ENCODE measurements at regions not wholly inside any gene's neighbourhood (a gene's known extent, or its start where the extent isn't known, plus 50 kb on each side); places are given as distances from the start of the nearest gene placed in this dataset.
"Not testable (repeated sequence)": the region's sequence is repeated elsewhere in the genome, so short reads cannot be mapped to it uniquely, and the experiment has no call there.

DNA sequence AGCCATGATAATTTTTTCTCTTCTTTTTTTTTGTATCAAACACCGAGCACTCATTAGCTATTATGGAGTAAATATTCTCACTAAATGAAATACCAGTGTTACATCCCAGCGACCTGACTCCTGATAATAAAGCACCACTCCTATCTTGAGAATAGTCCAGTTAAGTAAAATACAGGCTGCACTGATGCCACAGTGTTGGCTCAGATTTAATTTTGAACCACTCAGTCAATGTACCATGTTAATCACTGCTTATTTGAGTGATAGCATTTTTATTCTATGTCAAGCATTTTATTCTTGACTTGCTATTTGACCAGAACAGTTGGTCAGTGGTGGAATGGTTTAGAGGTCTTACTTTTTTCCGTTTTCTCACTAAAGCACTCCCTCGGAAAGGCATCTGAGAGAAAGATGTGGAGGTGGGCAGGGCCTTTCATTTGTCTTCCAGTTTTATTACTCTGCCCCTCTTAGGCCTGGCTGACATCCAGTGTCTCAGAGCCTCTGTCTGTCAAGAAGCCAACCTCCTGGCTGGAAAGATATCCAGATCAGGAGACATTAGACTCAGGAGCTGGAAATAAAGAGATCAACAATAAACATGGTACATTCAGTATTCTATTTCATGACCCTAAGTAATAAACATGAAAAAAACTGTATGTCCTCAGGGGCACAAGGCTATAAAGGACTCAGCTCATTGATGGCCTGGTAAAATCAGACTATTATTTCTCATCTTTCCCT is 457.8 kb downstream of the EPM2A start:
- Histone ChIP-seq H3K27me3 (no peaks in the 10 kb centered on the region), H3K9me3 (no peaks in the 10 kb centered on the region), H3K36me3 (no peaks in the 10 kb centered on the region), H3K4me3 (no peak overlapping the region), H3K27ac (peak overlapping the region in 1 of 2 donors; percentile 51), H3K4me1 (no peaks in the 10 kb centered on the region)
- TF ChIP-seq, protein P1, sequence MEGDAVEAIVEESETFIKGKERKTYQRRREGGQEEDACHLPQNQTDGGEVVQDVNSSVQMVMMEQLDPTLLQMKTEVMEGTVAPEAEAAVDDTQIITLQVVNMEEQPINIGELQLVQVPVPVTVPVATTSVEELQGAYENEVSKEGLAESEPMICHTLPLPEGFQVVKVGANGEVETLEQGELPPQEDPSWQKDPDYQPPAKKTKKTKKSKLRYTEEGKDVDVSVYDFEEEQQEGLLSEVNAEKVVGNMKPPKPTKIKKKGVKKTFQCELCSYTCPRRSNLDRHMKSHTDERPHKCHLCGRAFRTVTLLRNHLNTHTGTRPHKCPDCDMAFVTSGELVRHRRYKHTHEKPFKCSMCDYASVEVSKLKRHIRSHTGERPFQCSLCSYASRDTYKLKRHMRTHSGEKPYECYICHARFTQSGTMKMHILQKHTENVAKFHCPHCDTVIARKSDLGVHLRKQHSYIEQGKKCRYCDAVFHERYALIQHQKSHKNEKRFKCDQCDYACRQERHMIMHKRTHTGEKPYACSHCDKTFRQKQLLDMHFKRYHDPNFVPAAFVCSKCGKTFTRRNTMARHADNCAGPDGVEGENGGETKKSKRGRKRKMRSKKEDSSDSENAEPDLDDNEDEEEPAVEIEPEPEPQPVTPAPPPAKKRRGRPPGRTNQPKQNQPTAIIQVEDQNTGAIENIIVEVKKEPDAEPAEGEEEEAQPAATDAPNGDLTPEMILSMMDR (IDR thresholded peaks at IDR 0.05), result no peak
- TF ChIP-seq POLR2A (IDR thresholded peaks at IDR 0.05), result no peak
- no peak for DNase-seq
- intact Hi-C loops (cut with DNase I; ENCODE audit: low total_unique reads), result no loop called here

DNA sequence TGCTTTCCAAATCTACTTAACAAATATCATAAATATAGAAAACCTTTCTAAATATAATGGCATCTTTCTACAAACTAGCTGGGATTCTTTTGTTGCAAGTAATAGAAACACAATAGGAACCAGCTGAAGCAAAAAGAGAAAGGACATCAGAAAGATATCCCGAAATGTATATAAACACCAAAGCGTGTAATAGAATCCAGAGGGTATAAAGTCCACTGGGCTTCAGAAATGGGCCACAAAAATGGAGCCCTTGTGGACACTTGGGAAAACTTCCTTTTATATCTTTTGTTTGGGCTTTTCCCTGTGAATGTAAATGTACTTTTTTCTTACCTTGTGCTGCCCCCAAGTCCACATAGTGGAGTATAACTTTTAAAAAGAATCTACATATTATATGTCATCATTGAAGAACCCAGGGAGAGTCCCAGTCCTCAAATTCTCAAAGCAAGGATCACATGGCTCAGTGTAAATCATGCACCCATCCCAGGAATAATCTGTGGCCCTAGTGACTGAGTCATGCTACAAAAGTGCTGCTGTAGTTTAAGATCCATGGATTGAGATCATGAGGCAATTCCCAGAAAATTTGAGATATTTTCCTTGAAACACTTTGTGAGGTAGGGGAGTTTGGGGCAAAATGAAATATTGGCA is 457.0 kb downstream of the EPM2A start:
- DNase-seq, result no peak
- peak overlapping the region in 1 of 2 donors; percentile 51 for H3K27ac ChIP-seq
- no peaks in the 10 kb centered on the region for H3K36me3 ChIP-seq
- intact Hi-C loops (cut with DNase I; ENCODE audit: low total_unique reads), result no loop called here
- H3K4me1 ChIP-seq, result no peaks in the 10 kb centered on the region
- H3K9me3 ChIP-seq, result no peaks in the 10 kb centered on the region
- no peak for TF ChIP-seq POLR2A (IDR thresholded peaks at IDR 0.05)
- TF ChIP-seq, protein P1 (IDR thresholded peaks at IDR 0.05), result no peak
- no peaks in the 10 kb centered on the region for H3K27me3 ChIP-seq
- H3K4me3 ChIP-seq, result no peak overlapping the region

DNA sequence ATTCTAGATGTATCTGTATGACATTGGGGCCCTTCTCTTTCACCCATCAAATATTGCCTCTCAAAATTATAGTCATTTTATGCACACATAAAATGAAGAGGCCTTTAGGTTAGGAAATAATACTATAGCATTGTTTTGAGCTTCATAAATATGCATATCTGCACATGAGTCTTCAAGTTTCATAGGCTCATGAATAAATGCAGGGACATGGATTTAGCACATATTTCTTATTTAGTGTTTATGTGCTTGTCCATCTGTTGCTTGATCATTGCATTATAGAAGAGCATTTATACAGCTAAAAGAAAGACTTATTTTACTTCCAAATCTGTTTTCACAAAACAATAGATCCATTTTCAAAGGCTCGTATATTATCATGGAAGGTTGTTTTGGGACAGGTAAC is 455.8 kb downstream of the EPM2A start:
- no peaks in the 10 kb centered on the region for H3K9me3 ChIP-seq
- no peak for DNase-seq
- H3K4me1 ChIP-seq, result no peaks in the 10 kb centered on the region
- H3K27ac ChIP-seq, result no peak overlapping the region
- TF ChIP-seq POLR2A (IDR thresholded peaks at IDR 0.05), result no peak
- TF ChIP-seq, protein P1 (IDR thresholded peaks at IDR 0.05), result no peak
- intact Hi-C loops (cut with DNase I; ENCODE audit: low total_unique reads), result no loop called here
- H3K27me3 ChIP-seq, result no peaks in the 10 kb centered on the region
- H3K4me3 ChIP-seq, result no peak overlapping the region
- no peaks in the 10 kb centered on the region for H3K36me3 ChIP-seq

DNA sequence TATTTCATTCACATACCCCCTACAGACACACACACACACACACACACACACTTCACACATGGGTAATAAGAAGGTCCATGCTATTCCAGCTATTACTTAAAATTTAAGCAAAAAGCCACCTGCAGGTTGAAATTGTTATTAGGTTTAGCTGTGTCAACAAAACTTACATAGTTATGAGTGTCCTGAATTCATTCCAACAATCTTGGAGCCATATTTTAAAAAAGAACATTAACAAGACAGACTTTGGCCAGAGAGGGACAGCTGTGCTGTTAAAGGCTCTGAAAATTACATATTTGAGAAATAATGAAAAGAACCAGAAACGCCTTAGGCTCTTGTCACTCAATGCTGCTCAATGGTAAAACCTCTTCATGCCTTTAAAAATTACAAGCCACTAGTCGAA is 455.3 kb downstream of the EPM2A start:
- intact Hi-C loops (cut with DNase I; ENCODE audit: low total_unique reads), result no loop called here
- H3K36me3 ChIP-seq, result no peaks in the 10 kb centered on the region

DNA sequence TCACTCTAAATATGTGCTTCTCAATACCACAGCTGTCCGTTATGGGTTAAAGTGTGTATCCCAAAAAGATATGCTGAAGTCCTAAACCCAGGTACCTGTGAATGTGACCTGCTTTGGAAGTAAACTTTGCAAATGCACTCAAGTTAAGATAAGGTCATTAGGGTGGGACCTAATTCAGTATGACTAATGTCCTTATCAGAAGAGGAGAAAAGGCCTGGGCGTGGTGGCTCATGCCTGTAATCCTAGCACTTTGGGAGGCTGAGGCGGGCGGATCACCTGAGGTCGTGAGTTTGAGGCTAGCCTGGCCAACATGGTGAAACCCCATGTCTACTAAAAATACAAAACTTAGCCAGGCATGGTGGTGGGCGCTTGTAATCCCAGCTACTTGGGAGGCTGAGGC is 452.1 kb downstream of the EPM2A start:
- H3K27me3 ChIP-seq; H3K9me3 ChIP-seq; H3K4me3 ChIP-seq; H3K4me1 ChIP-seq; H3K27ac ChIP-seq; intact Hi-C loops (cut with DNase I; ENCODE audit: low total_unique reads); DNase-seq; H3K36me3 ChIP-seq: not testable (repeated sequence)

More for the DNA sequence above, 455.3 kb downstream of the EPM2A start:
- TF ChIP-seq POLR2A (IDR thresholded peaks at IDR 0.05), result no peak
- TF ChIP-seq, protein P1 (IDR thresholded peaks at IDR 0.05), result no peak
- Histone ChIP-seq H3K4me3 (no peak overlapping the region), H3K27ac (no peak overlapping the region), H3K4me1 (no peaks in the 10 kb centered on the region), H3K9me3 (no peaks in the 10 kb centered on the region), H3K27me3 (no peaks in the 10 kb centered on the region)
- DNase-seq, result no peak
